Gastroesophageal sphincter (tissue), 4 donors: ENCODE measurements at regions not wholly inside any gene's neighbourhood (a gene's known extent, or its start where the extent isn't known, plus 50 kb on each side); places are given as distances from the start of the nearest gene placed in this dataset.

Experiments used
- ATAC-seq: fragments of 150-250 bp; one replicate; pipeline ENCODE4 v1.9.1; 2016; ENCODE audit warnings: mild to moderate bottlenecking, moderate library complexity
- H3K27ac ChIP-seq, 4 donors: fragments of 200-600 bp; sonication (generic) in 3 of 4; 1 replicate in 3 of 4; 2 replicates in 1 of 4; pipeline ENCODE4 v1.5.1; 2016 to 2019
- H3K27me3 ChIP-seq: fragments of 200-600 bp; sonication (generic); one replicate; pipeline ENCODE4 v1.5.1; 2019
- H3K36me3 ChIP-seq, 2 donors: fragments of 200-600 bp; sonication (generic); one replicate each; pipeline ENCODE4 v1.5.1; 2019; ENCODE audit warnings: control low read depth in 1 of 2
- H3K4me1 ChIP-seq, 3 donors: fragments of 200-600 bp; sonication (generic); 1 replicate in 2 of 3; 2 replicates in 1 of 3; pipeline ENCODE4 v1.5.1; 2016 to 2019; ENCODE audit warnings: control low read depth in 2 of 3
- H3K4me3 ChIP-seq, 2 donors: fragments of 200-600 bp; sonication (generic); one replicate each; pipeline ENCODE4 v1.5.1; 2019; ENCODE audit warnings: mild to moderate bottlenecking in 1 of 2, moderate library complexity in 1 of 2
- H3K9me3 ChIP-seq, 3 donors: fragments of 200-600 bp; sonication (generic); one replicate each; pipeline ENCODE4 v1.5.1; 2017 to 2019; ENCODE audit warnings: control low read depth in 2 of 3
- CTCF ChIP-seq, 4 experiments: fragments of 200-600 bp in 2 of 4; fragments of 450-650 bp in 2 of 4; sonication (generic) in 1 of 4; IDR thresholded peaks; one replicate each; pipeline ENCODE4 v1.5.1; 2017 to 2019; ENCODE audit warnings: antibody characterized with exemption in 4 of 4, mild to moderate bottlenecking in 2 of 4, moderate library complexity in 2 of 4
- EP300 ChIP-seq: sonication (generic); formaldehyde crosslinking; IDR thresholded peaks from one replicate; pipeline ENCODE4 v1.6.1; 2017; ENCODE audit warnings: antibody characterized with exemption, mild to moderate bottlenecking
- POLR2A ChIP-seq, 2 donors: fragments of 450-650 bp; IDR thresholded peaks; one replicate each; pipeline ENCODE4 v1.6.1; 2017; ENCODE audit warnings: antibody characterized with exemption in 2 of 2, mild to moderate bottlenecking in 2 of 2, moderate library complexity in 1 of 2
- POLR2AphosphoS5 ChIP-seq: sonication (generic); formaldehyde crosslinking; IDR thresholded peaks from one replicate; pipeline ENCODE4 v1.6.1; 2017; ENCODE audit warnings: antibody characterized with exemption
- WGBS, 2 donors: methylation state at CpG; one replicate each; pipeline ENCODE4 v1.1.5; 2018; ENCODE audit warnings: low coverage in 1 of 2; 5-methylcytosine and 5-hydroxymethylcytosine counted together

- Histone ChIP-seq H3K9me3 (no peaks in the 10 kb centered on the region), H3K27me3 (no peaks in the 10 kb centered on the region), H3K36me3 (no peaks in the 10 kb centered on the region), H3K4me3 (no peak overlapping the region), H3K4me1 (no peaks in the 10 kb centered on the region), H3K27ac (no peak overlapping the region)
- TF ChIP-seq POLR2AphosphoS5 (no peak), EP300 (no peak), POLR2A (IDR thresholded peaks at IDR 0.05) (no peak), CTCF (IDR thresholded peaks at IDR 0.05) (no peak)
- WGBS, 2 donors, result 41 to 78% methylated on average over 1 to 2 of the region's 2 CpGs
- no peak for ATAC-seq
These were observed 56.5 kb downstream of the CT47B1 start for GRCh38 chrX:120819126-120819525.

GRCh38 chrX:120813982-120814381 is 61.7 kb downstream of the CT47B1 start:
- H3K27me3 ChIP-seq, result no peaks in the 10 kb centered on the region
- WGBS, 2 donors, result 28 to 31% methylated on average over 4 to 5 of the region's 5 CpGs

GRCh38 chrX:120801426-120801825 is 74.2 kb downstream of the CT47B1 start:
- Histone ChIP-seq H3K4me3 (no peak overlapping the region), H3K4me1 (no peaks in the 10 kb centered on the region), H3K9me3 (no peaks in the 10 kb centered on the region), H3K27ac (no peak overlapping the region), H3K36me3 (no peaks in the 10 kb centered on the region), H3K27me3 (no peaks in the 10 kb centered on the region)
- no peak for TF ChIP-seq EP300
- no peak for TF ChIP-seq POLR2AphosphoS5
- no peak for TF ChIP-seq CTCF (IDR thresholded peaks at IDR 0.05)
- TF ChIP-seq POLR2A (IDR thresholded peaks at IDR 0.05), result no peak
- WGBS, 2 donors, result 80% methylated on average over 1 of the region's 4 CpGs; no CpG with 5 or more reads in 1 of the 2 donors
- no peak for ATAC-seq

More at GRCh38 chrX:120813982-120814381, 61.7 kb downstream of the CT47B1 start:
- TF ChIP-seq POLR2AphosphoS5, result no peak
- TF ChIP-seq EP300, result no peak
- TF ChIP-seq CTCF (IDR thresholded peaks at IDR 0.05), result no peak
- no peak for TF ChIP-seq POLR2A (IDR thresholded peaks at IDR 0.05)
- peaks cover 0 to 3% (median 0%) of the 10 kb centered on the region in 3 donors for H3K9me3 ChIP-seq
- no peak overlapping the region for H3K27ac ChIP-seq
- ATAC-seq, result no peak
- H3K36me3 ChIP-seq, result no peaks in the 10 kb centered on the region
- no peak overlapping the region for H3K4me3 ChIP-seq
- no peaks in the 10 kb centered on the region for H3K4me1 ChIP-seq

GRCh38 chrX:120797188-120797851 is 78.3 kb downstream of the CT47B1 start:
- ATAC-seq, result no peak
- WGBS, 2 donors, result 25 to 41% methylated on average over 2 of the region's 3 CpGs
- H3K4me3 ChIP-seq, result no peak overlapping the region
- H3K36me3 ChIP-seq, result no peaks in the 10 kb centered on the region
- H3K9me3 ChIP-seq, result no peaks in the 10 kb centered on the region
- H3K4me1 ChIP-seq, result no peaks in the 10 kb centered on the region
- no peak overlapping the region for H3K27ac ChIP-seq
- H3K27me3 ChIP-seq, result no peaks in the 10 kb centered on the region
- TF ChIP-seq EP300, result no peak
- TF ChIP-seq POLR2A (IDR thresholded peaks at IDR 0.05), result no peak
- no peak for TF ChIP-seq POLR2AphosphoS5
- TF ChIP-seq CTCF (IDR thresholded peaks at IDR 0.05), result no peak

GRCh38 chrX:120795301-120795700 is 80.4 kb downstream of the CT47B1 start:
- H3K36me3 ChIP-seq, result no peaks in the 10 kb centered on the region
- TF ChIP-seq CTCF (IDR thresholded peaks at IDR 0.05), result no peak
- no peak for TF ChIP-seq POLR2AphosphoS5
- TF ChIP-seq EP300, result no peak
- no peak for TF ChIP-seq POLR2A (IDR thresholded peaks at IDR 0.05)
- ATAC-seq, result no peak
- H3K4me1 ChIP-seq, result peaks cover 0 to 11% (median 0%) of the 10 kb centered on the region in 3 donors
- no peak overlapping the region for H3K27ac ChIP-seq
- 47% methylated on average over 2 of the region's 2 CpGs; no CpG with 5 or more reads in 1 of the 2 donors for WGBS, 2 donors
- no peaks in the 10 kb centered on the region for H3K27me3 ChIP-seq
- H3K9me3 ChIP-seq, result no peaks in the 10 kb centered on the region
- no peak overlapping the region for H3K4me3 ChIP-seq
